Activated naive CD8-positive, alpha-beta T cell treated with anti-CD3 and anti-CD28 coated beads, Interleukin-2, amount 10 ng/mL, durations not matched to agents 7 days and 5 days (primary cell): ENCODE measurements at regions not wholly inside any gene's neighbourhood (a gene's known extent, or its start where the extent isn't known, plus 50 kb on each side); places are given as distances from the start of the nearest gene placed in this dataset.
"Not testable (repeated sequence)": the region's sequence is repeated elsewhere in the genome, so short reads cannot be mapped to it uniquely, and the experiment has no call there.

Experiments used
- ATAC-seq: fragments of 150-1000 bp; cut with Tn5 transposase; one replicate; pipeline ENCODE4 v1.10.0; 2021; ENCODE audit warnings: low read depth, moderate library complexity
- POLR2A ChIA-PET: fragments of 350-600 bp; sonication (Branson Sonifier 250); formaldehyde crosslinking; loops from one replicate; lab custom pipeline; 2021; ENCODE audit warnings: antibody characterized with exemption; lab: Charles Lee
- DNase-seq: peaks from one replicate; pipeline ENCODE4 v3.0.0; 2021
- H3K27ac Mint-ChIP-seq: one replicate; pipeline ENCODE4 v1.8.0; 2022; ENCODE audit warnings: mild to moderate bottlenecking, mixed read lengths
- H3K27me3 Mint-ChIP-seq: one replicate; pipeline ENCODE4 v1.8.0; 2022; ENCODE audit warnings: mild to moderate bottlenecking, moderate library complexity, mixed read lengths
- H3K36me3 Mint-ChIP-seq: one replicate; pipeline ENCODE4 v1.8.0; 2021; ENCODE audit warnings: mild to moderate bottlenecking, mixed read lengths
- H3K4me1 Mint-ChIP-seq: one replicate; pipeline ENCODE4 v1.8.0; 2021; ENCODE audit warnings: mixed read lengths
- H3K4me3 Mint-ChIP-seq: one replicate; pipeline ENCODE4 v1.8.0; 2022; ENCODE audit warnings: mild to moderate bottlenecking, moderate library complexity, mixed read lengths
- H3K9me3 Mint-ChIP-seq: one replicate; pipeline ENCODE4 v1.8.0; 2021; ENCODE audit warnings: mixed read lengths

DNA sequence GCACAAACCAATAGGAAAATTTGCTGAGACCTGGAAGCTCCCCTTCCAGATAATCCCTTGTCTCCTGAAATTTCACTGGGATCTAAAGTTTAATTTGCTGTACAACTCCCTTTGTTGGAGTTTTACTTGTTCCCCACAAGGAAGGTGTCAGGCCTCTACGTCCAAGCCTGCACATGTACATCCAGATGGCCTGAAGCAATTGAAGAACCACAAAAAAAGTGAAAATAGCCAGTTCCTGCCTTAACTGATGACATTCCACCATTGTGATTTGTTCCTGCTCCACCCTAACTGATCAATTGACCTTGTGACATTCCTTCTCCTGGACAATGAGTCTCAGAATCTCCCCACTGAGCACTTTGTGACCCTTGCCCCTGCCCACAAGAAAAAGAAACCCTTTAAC, 716.0 kb upstream of the PCDH20 start:
- Mint-ChIP-seq H3K9me3 (peaks cover 1% of the 10 kb centered on the region), H3K27me3 (no peaks in the 10 kb centered on the region), H3K4me3 (no peak overlapping the region), H3K27ac (no peak overlapping the region), H3K4me1 (no peaks in the 10 kb centered on the region), H3K36me3 (no peaks in the 10 kb centered on the region)
- no peak for ATAC-seq
- POLR2A ChIA-PET, result no interaction called here
- no peak for DNase-seq

DNA sequence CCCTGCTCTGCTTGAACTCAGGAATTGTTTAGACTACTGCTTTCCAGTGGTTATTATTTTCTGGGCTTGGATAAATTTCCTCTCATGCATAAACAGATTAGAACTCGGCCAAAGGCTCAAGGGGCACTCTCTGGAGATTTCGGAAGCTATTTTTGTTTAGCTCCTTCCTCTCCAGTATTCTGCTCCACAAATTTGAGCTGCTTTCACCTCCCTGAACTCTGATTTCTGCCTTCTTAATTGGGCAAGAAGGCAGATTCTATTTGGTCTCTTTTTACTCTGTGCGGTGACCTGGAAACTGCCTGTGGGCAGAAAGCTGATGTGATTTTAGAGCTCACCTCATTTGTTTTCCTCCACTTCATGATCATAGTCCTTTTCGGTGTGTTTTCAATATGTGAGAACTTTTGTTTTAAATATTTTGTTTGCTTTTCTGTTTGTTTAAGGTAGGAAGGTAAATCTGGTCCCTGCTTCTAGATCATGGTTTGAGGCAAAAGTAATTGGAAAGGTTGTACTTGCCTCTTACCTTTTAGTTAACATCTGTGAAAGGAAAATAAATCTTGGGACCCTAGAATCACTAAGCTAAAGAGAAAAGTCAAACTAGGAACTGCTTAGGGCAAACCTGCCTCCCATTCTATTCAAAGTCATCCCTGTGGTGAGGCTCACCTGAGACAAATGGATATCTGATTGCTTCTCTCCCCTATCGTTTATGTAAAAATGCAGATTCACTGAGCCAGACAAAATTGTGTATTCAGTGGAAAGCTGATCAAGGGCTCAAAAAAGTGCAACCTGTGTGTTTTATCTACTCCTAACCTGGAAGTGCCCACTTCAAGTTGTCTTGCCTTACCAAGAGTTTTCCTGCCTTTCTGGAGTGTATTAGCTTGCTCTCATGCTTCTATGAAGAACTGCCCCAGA, 714.7 kb upstream of the PCDH20 start:
- no peak overlapping the region for H3K4me3 Mint-ChIP-seq
- peaks cover 1% of the 10 kb centered on the region for H3K9me3 Mint-ChIP-seq
- H3K27ac Mint-ChIP-seq, result no peak overlapping the region

DNA sequence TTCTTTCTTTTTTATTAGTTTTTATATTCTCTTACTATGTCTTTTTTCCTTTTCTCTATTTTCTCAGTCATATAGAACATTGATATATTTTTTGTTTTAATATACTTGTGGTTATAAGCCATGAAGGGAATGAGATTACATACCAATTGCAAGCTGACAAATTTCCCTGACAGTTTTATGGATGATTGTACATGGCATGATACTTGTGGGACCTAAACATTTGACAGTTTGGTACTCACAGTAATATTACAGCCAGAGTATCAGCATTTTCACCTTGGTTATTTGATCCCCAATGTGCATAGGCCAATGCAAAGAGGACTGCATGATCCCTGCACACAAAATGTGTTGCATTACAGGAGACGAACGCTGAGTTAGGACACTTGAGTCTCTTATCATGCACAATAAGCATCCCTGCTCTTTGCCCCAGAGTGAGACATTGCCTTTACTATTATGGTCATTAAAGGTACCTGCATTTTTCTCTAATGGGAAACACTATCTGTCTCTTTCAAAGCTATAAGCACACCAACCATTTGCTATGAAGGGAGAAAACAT, 713.4 kb upstream of the PCDH20 start:
- H3K36me3 Mint-ChIP-seq, result no peaks in the 10 kb centered on the region
- H3K4me3 Mint-ChIP-seq, result no peak overlapping the region
- ATAC-seq, result no peak
- no peaks in the 10 kb centered on the region for H3K27me3 Mint-ChIP-seq
- H3K27ac Mint-ChIP-seq, result no peak overlapping the region
- H3K9me3 Mint-ChIP-seq, result peaks cover 1% of the 10 kb centered on the region
- POLR2A ChIA-PET, result no interaction called here
- H3K4me1 Mint-ChIP-seq, result no peaks in the 10 kb centered on the region
- no peak for DNase-seq

More for the DNA sequence above, 714.7 kb upstream of the PCDH20 start:
- H3K4me1 Mint-ChIP-seq, result no peaks in the 10 kb centered on the region
- no peaks in the 10 kb centered on the region for H3K36me3 Mint-ChIP-seq
- POLR2A ChIA-PET, result no interaction called here
- H3K27me3 Mint-ChIP-seq, result no peaks in the 10 kb centered on the region
- DNase-seq (no peak), ATAC-seq (no peak)

DNA sequence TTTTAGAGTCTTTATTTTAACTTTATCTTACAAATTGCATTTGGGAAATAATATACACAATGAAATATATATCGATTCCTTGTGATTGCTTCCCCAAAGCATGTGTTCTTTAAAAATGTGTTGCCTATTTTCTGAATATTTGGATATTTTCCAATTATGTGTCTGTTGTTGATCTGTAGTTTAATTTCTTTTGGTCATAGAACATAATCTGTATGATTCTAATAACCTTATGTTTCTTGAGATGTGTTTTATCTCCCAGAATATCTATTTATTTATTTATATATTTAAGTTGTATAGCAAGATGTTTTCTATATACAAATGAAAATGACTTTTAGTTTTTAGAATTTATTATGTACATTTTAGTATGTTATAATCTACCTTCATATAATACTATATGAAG, 710.8 kb upstream of the PCDH20 start:
- H3K4me3 Mint-ChIP-seq, result no peak overlapping the region
- POLR2A ChIA-PET, result no interaction called here
- H3K4me1 Mint-ChIP-seq, result no peaks in the 10 kb centered on the region
- H3K27me3 Mint-ChIP-seq, result no peaks in the 10 kb centered on the region
- no peak for DNase-seq
- no peak overlapping the region for H3K27ac Mint-ChIP-seq
- H3K9me3 Mint-ChIP-seq, result peaks cover 1% of the 10 kb centered on the region
- no peaks in the 10 kb centered on the region for H3K36me3 Mint-ChIP-seq
- no peak for ATAC-seq

DNA sequence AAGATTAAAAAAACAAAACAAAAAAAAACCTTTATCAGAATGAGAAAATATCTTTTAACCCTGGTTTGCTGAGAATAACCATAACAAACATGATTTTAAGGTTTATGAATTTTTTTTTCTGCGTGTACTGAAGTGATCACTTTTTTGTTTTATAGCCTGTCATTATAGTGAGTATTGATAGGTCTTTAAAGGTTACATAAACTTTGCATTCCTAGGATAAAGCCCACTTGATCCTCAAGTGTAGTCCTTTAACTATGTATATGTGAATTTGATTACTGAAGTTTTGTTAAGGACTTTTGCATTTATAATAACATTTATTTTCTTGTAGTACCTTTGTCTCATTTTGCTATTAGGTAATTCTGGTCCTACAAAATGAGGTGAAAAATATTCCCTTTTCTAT, 709.8 kb upstream of the PCDH20 start:
- POLR2A ChIA-PET, result no interaction called here
- DNase-seq, result no peak
- H3K4me3 Mint-ChIP-seq, result no peak overlapping the region
- H3K27ac Mint-ChIP-seq, result no peak overlapping the region
- no peaks in the 10 kb centered on the region for H3K9me3 Mint-ChIP-seq
- ATAC-seq, result no peak
- no peaks in the 10 kb centered on the region for H3K36me3 Mint-ChIP-seq
- no peaks in the 10 kb centered on the region for H3K4me1 Mint-ChIP-seq
- H3K27me3 Mint-ChIP-seq, result no peaks in the 10 kb centered on the region

DNA sequence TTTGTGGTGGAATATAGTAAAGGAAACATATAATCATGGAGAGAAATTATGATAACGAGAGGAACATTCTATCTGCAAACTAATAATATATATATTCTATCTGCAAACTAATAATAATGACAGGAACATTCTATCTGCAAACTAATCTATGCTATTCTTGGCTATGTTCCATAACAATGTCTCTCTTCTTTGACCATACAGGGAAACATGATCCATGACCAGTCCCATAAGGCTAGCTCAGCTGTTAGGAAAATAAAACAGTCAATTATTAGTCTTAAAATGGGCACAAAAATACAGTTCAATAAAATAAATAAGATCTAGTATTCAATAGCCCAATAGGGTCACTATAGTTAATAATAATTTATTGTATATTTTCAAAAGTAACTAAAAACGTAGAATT, 707.8 kb upstream of the PCDH20 start:
- ATAC-seq (no peak), DNase-seq (no peak)
- H3K9me3 Mint-ChIP-seq, result no peaks in the 10 kb centered on the region
- POLR2A ChIA-PET, result no interaction called here
- no peak overlapping the region for H3K4me3 Mint-ChIP-seq
- H3K27ac Mint-ChIP-seq, result no peak overlapping the region
- H3K36me3 Mint-ChIP-seq, result no peaks in the 10 kb centered on the region
- H3K4me1 Mint-ChIP-seq, result no peaks in the 10 kb centered on the region
- no peaks in the 10 kb centered on the region for H3K27me3 Mint-ChIP-seq

DNA sequence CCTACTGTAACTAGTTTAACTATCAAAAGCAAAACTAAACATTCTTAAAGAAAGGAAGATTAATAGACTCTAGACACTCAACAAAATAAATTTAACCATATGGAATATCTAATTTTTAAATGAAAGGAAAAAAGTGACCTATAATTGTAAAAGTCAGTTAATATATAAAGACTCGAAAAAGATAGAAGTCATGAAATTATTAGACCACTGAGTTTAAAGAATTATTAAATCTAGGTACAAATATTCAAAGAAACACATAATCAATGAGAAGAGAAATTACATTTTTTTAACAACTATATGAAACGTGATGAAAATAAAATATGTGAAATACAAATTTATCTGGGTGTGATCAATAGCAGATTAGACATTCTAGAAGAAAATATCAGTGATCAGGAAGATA, 706.8 kb upstream of the PCDH20 start:
- no peaks in the 10 kb centered on the region for H3K9me3 Mint-ChIP-seq
- no peaks in the 10 kb centered on the region for H3K27me3 Mint-ChIP-seq
- DNase-seq (no peak), ATAC-seq (no peak)
- POLR2A ChIA-PET, result no interaction called here
- H3K4me3 Mint-ChIP-seq, result no peak overlapping the region
- H3K36me3 Mint-ChIP-seq, result no peaks in the 10 kb centered on the region
- H3K27ac Mint-ChIP-seq, result no peak overlapping the region
- H3K4me1 Mint-ChIP-seq, result no peaks in the 10 kb centered on the region

DNA sequence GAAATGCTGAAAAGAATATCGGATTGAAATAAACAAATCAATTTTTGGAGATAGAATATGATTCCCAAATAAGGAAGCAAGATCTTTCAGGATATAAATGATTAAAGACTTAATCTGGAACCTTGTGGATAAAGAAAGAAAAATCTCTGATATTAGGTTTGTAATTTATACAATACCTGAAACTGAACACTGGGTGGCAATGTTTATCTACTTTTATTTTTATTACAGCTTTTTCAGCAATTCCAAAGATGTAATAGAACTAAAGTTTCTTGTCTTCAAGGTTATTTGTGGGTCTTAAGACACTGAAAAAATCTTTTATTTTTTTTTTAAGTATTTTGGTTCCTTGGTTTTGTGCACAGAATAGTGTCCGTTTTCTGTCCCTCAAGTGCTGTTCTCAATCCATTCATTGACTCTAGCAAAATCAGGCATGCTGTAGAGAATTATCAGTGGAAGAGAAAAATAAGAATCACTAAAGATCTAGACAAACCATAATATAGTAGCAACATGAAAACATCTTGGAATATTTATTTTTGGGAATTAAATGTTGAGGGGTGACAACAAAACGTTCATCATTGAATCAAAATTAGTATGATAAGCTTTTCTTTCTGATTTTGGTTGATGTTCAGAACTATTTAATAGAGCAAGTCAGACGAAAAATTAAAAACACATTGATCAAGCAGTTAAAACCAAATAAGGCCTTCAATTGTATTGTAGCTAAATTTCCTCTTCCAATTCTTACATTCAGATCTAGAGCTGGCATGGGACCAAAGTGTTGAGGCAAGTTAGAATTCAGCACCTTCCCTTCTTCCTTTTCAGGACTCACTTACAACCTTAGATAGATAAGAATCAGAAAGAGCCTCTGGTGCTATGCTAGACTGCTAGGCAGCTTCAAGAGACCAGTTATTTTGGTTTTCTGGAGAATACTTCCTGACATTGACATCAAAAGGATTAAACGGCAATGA, 704.4 kb upstream of the PCDH20 start:
- Mint-ChIP-seq H3K4me1 (no peaks in the 10 kb centered on the region), H3K27ac (no peak overlapping the region), H3K9me3 (no peaks in the 10 kb centered on the region), H3K4me3 (no peak overlapping the region), H3K27me3 (no peaks in the 10 kb centered on the region), H3K36me3 (no peaks in the 10 kb centered on the region)
- POLR2A ChIA-PET, result no interaction called here
- no peak for ATAC-seq
- no peak for DNase-seq

DNA sequence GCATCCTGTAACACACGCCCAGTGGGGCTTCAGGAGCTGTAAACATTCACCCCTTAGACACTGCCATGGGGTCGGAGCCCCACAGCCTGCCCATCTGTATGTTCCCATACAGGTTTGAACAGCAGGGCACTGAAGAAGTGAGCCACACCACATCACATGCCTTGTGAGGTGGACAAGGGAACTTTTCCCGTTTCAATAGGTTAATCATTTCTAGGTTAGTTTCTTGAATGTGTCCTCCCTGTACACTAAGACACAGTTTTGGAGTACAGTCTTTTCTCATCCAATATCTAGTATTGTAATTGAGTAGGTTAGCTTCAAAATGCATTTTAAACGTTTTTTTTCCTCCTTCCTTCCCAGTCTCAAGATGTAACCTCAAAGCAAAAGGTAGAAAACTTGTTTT, 700.2 kb upstream of the PCDH20 start:
- H3K4me3 Mint-ChIP-seq, result no peak overlapping the region
- no peak overlapping the region for H3K27ac Mint-ChIP-seq
- no peak for ATAC-seq
- no peaks in the 10 kb centered on the region for H3K4me1 Mint-ChIP-seq
- no peaks in the 10 kb centered on the region for H3K9me3 Mint-ChIP-seq
- no peaks in the 10 kb centered on the region for H3K36me3 Mint-ChIP-seq
- no peaks in the 10 kb centered on the region for H3K27me3 Mint-ChIP-seq
- DNase-seq, result no peak
- POLR2A ChIA-PET, result no interaction called here

DNA sequence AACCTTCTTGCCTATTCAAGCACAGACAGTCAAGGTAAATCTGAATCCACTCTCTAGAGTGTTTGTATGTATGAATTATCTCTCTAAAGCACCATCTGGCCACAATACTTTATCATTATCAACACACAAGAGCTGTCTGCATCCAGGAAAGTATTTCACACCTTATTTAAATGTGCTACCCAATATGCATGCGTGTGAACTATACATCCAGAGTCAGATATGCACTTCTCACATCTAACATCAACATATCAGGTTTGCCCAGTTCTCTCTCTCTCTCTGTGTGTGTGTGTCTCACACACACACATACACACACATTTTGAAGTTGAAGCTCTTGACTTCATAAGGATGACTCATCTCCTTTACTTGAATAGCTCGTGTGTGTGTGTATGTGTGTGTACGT, 697.5 kb upstream of the PCDH20 start:
- ATAC-seq, result no peak
- H3K9me3 Mint-ChIP-seq, result no peaks in the 10 kb centered on the region
- POLR2A ChIA-PET, result no interaction called here
- no peaks in the 10 kb centered on the region for H3K27me3 Mint-ChIP-seq
- no peak overlapping the region for H3K4me3 Mint-ChIP-seq
- H3K27ac Mint-ChIP-seq, result no peak overlapping the region
- H3K36me3 Mint-ChIP-seq, result no peaks in the 10 kb centered on the region
- DNase-seq, result no peak
- no peaks in the 10 kb centered on the region for H3K4me1 Mint-ChIP-seq

DNA sequence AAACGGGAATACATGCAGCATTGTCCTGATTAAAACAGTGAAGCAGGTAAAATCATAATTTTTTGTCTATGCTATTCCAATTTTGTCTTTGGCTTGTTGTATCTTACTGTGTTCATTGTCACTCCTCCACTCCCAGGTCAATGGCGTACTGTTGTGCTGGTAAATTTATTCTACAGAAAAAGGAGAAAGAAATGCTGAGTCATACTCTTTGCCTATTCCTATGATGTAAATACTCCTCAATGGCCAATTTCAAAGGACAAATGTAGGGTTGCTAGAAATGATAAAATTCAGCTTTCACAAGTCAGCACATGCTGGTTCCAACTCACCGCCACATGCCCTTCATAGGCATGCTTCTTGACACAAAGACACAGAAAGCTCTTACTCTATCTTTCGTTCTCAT, 694.4 kb upstream of the PCDH20 start:
- POLR2A ChIA-PET, result no interaction called here
- ATAC-seq (no peak), DNase-seq (no peak)
- H3K27me3 Mint-ChIP-seq, result no peaks in the 10 kb centered on the region
- H3K27ac Mint-ChIP-seq, result no peak overlapping the region
- H3K9me3 Mint-ChIP-seq, result no peaks in the 10 kb centered on the region
- H3K36me3 Mint-ChIP-seq, result no peaks in the 10 kb centered on the region
- no peak overlapping the region for H3K4me3 Mint-ChIP-seq
- no peaks in the 10 kb centered on the region for H3K4me1 Mint-ChIP-seq

DNA sequence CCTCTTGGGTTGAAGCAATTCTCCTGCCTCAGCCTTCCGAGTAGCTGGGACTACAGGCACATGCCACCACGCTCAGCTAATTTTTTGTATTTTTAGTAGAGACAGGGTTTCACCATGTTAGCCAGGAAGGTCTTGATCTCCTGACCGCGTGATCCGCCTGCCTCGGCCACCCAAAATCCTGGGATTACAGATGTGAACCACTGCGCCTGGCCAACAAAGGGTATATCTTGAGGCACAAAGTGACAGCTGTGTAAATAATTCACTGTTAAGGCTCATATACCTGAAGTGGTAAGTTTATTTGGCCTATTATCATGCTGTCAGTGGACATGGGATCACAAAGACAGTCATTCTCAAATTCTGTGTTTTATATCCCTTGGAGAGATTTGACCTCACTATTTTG, 688.5 kb upstream of the PCDH20 start:
- ATAC-seq, H3K27me3 Mint-ChIP-seq, H3K27ac Mint-ChIP-seq, H3K4me3 Mint-ChIP-seq, H3K9me3 Mint-ChIP-seq, POLR2A ChIA-PET, H3K4me1 Mint-ChIP-seq, H3K36me3 Mint-ChIP-seq, DNase-seq: not testable (repeated sequence)

DNA sequence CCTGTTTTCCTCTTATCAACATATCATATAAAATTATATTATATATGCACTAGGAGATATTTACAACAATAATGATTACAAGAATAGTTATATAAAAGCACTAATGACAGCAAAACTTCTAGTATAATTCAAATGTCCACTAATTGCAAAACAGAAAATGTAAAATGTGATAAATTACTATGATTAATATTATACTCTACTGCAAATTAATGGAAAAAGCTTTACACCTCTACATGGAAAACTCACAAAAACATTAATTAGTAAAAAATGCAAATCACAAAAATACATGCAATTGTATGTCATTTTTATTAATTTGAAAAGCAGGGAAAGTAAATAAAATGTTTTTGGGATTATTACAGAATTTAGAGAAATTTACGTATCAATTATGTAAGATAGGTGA, 681.0 kb upstream of the PCDH20 start:
- no peaks in the 10 kb centered on the region for H3K4me1 Mint-ChIP-seq
- H3K27ac Mint-ChIP-seq, result no peak overlapping the region
- no peak overlapping the region for H3K4me3 Mint-ChIP-seq
- POLR2A ChIA-PET, result no interaction called here
- H3K27me3 Mint-ChIP-seq, result no peaks in the 10 kb centered on the region
- H3K9me3 Mint-ChIP-seq, result peaks cover 1% of the 10 kb centered on the region
- DNase-seq (no peak), ATAC-seq (no peak)
- no peaks in the 10 kb centered on the region for H3K36me3 Mint-ChIP-seq
